ENCODE measurements at regions not wholly inside any gene's neighbourhood (a gene's known extent, or its start where the extent isn't known, plus 50 kb on each side); places are given as distances from the start of the nearest gene placed in this dataset.

GRCh38 chr5:18403141-18403540 is 768.9 kb downstream of the TAF11L14 start:
- no peaks in the 10 kb centered on the region for H3K36me3 ChIP-seq (ENCODE audit: control insufficient read depth, insufficient read depth, low read length)
- no peak overlapping the region for H3K4me3 ChIP-seq (ENCODE audit: low read depth, low read length)
- Mint-ChIP-seq H3K4me3 (ENCODE audit: unreplicated experiment) (no peak overlapping the region), H3K27ac (ENCODE audit: unreplicated experiment) (no peak overlapping the region), H3K27me3 (ENCODE audit: insufficient read depth, unreplicated experiment) (no peaks in the 10 kb centered on the region), H3K36me3 (ENCODE audit: insufficient read depth, unreplicated experiment) (no peaks in the 10 kb centered on the region), H3K4me1 (ENCODE audit: low read depth, unreplicated experiment) (no peaks in the 10 kb centered on the region), H3K9me3 (ENCODE audit: unreplicated experiment) (no peaks in the 10 kb centered on the region)
- BruUV-seq (replicated peaks): no TSS peak
- POLR2A ChIA-PET: no interaction called here
- no peaks in the 10 kb centered on the region for H3K4me1 ChIP-seq
- no peak for TF ChIP-seq CTCF (IDR thresholded peaks at IDR 0.05; ENCODE audit: insufficient read depth in 1 of 2, low read depth in 1 of 2, low read length in 1 of 2, severe bottlenecking in 1 of 2, unreplicated experiment in 1 of 2)
- DNase-seq: no peak
- intact Hi-C loops (cut with micrococcal nuclease; ENCODE audit: unreplicated experiment): no loop called here
- H3K27me3 ChIP-seq (replicated peaks; ENCODE audit: control insufficient read depth, insufficient read depth, low read length): no peaks in the 10 kb centered on the region
- CTCF ChIA-PET: no interaction called here
- no peaks in the 10 kb centered on the region for H3K9me3 ChIP-seq

- POLR2A ChIA-PET: no interaction called here
- CTCF ChIA-PET: no interaction called here
- no peaks in the 10 kb centered on the region for H3K36me3 Mint-ChIP-seq (ENCODE audit: insufficient read depth, unreplicated experiment)
- no TSS peak for BruUV-seq (replicated peaks)
- intact Hi-C loops (cut with micrococcal nuclease; ENCODE audit: unreplicated experiment): no loop called here
- no peak for DNase-seq
- H3K9me3 Mint-ChIP-seq (ENCODE audit: unreplicated experiment): no peaks in the 10 kb centered on the region
- Histone ChIP-seq H3K27me3 (replicated peaks; ENCODE audit: control insufficient read depth, insufficient read depth, low read length) (no peaks in the 10 kb centered on the region), H3K9me3 (no peaks in the 10 kb centered on the region), H3K4me1 (no peaks in the 10 kb centered on the region), H3K36me3 (ENCODE audit: control insufficient read depth, insufficient read depth, low read length) (no peaks in the 10 kb centered on the region), H3K4me3 (ENCODE audit: low read depth, low read length) (no peak overlapping the region)
- H3K27ac Mint-ChIP-seq (ENCODE audit: unreplicated experiment): no peak overlapping the region
- no peaks in the 10 kb centered on the region for H3K27me3 Mint-ChIP-seq (ENCODE audit: insufficient read depth, unreplicated experiment)
- TF ChIP-seq CTCF (IDR thresholded peaks at IDR 0.05; ENCODE audit: insufficient read depth in 1 of 2, low read depth in 1 of 2, low read length in 1 of 2, severe bottlenecking in 1 of 2, unreplicated experiment in 1 of 2): no peak
- no peak overlapping the region for H3K4me3 Mint-ChIP-seq (ENCODE audit: unreplicated experiment)
- no peaks in the 10 kb centered on the region for H3K4me1 Mint-ChIP-seq (ENCODE audit: low read depth, unreplicated experiment)
Observed at GRCh38 chr5:18403941-18404438, 769.7 kb downstream of the TAF11L14 start.

GRCh38 chr5:18420711-18421110 is 786.5 kb downstream of the TAF11L14 start:
- Mint-ChIP-seq H3K36me3 (ENCODE audit: insufficient read depth, unreplicated experiment) (no peaks in the 10 kb centered on the region), H3K27me3 (ENCODE audit: insufficient read depth, unreplicated experiment) (no peaks in the 10 kb centered on the region), H3K4me1 (ENCODE audit: low read depth, unreplicated experiment) (no peaks in the 10 kb centered on the region), H3K9me3 (ENCODE audit: unreplicated experiment) (peaks cover 12% of the 10 kb centered on the region), H3K4me3 (ENCODE audit: unreplicated experiment) (no peak overlapping the region), H3K27ac (ENCODE audit: unreplicated experiment) (no peak overlapping the region)
- POLR2A ChIA-PET: no interaction called here
- CTCF ChIA-PET: no interaction called here
- H3K9me3 ChIP-seq: no peaks in the 10 kb centered on the region; the same call in 1 of the 2 replicates
- no TSS peak for BruUV-seq (replicated peaks)
- DNase-seq: no peak
- no peak for TF ChIP-seq CTCF (IDR thresholded peaks at IDR 0.05; ENCODE audit: insufficient read depth in 1 of 2, low read depth in 1 of 2, low read length in 1 of 2, severe bottlenecking in 1 of 2, unreplicated experiment in 1 of 2)
- H3K4me1 ChIP-seq: peaks cover 7% of the 10 kb centered on the region; the same call in 1 of the 2 replicates
- no peaks in the 10 kb centered on the region for H3K27me3 ChIP-seq (replicated peaks; ENCODE audit: control insufficient read depth, insufficient read depth, low read length)
- H3K4me3 ChIP-seq (ENCODE audit: low read depth, low read length): no peak overlapping the region
- intact Hi-C loops (cut with micrococcal nuclease; ENCODE audit: unreplicated experiment): no loop called here
- H3K36me3 ChIP-seq (ENCODE audit: control insufficient read depth, insufficient read depth, low read length): no peaks in the 10 kb centered on the region
